NCI-H446 (cell line): ENCODE measurements at regions not wholly inside any gene's neighbourhood (a gene's known extent, or its start where the extent isn't known, plus 50 kb on each side); places are given as distances from the start of the nearest gene placed in this dataset.

ENCODE experiments used
- DNase-seq, 2 experiments: peaks; one replicate each; lab custom pipeline; 2025; lab: John Stamatoyannopoulos, UW

GRCh38 chr16:63241497-63242028, 1205.3 kb upstream of the CDH8 start:
- no peak for DNase-seq

- no peak for DNase-seq
Observed at GRCh38 chr16:63239065-63239570, 1202.9 kb upstream of the CDH8 start.

- DNase-seq: no peak
Observed at GRCh38 chr16:63230421-63231040, 1194.3 kb upstream of the CDH8 start.

- DNase-seq: no peak
Observed at GRCh38 chr16:63228259-63228658, 1192.0 kb upstream of the CDH8 start.

- no peak for DNase-seq
Observed at GRCh38 chr16:63223851-63224250, 1187.6 kb upstream of the CDH8 start.

GRCh38 chr16:63216696-63217423, 1180.6 kb upstream of the CDH8 start:
- no peak for DNase-seq

- no peak for DNase-seq
Observed at GRCh38 chr16:63201851-63202250, 1165.6 kb upstream of the CDH8 start.

- no peak for DNase-seq
Observed at GRCh38 chr16:63200940-63201339, 1164.7 kb upstream of the CDH8 start.

- no peak for DNase-seq
Observed at GRCh38 chr16:63195336-63195735, 1159.1 kb upstream of the CDH8 start.

- no peak for DNase-seq
Observed at GRCh38 chr16:63192980-63193379, 1156.7 kb upstream of the CDH8 start.

- DNase-seq: no peak
Observed at GRCh38 chr16:63188086-63188771, 1152.0 kb upstream of the CDH8 start.

GRCh38 chr16:63187638-63188037, 1151.4 kb upstream of the CDH8 start:
- DNase-seq: no peak

- no peak for DNase-seq
Observed at GRCh38 chr16:63185235-63185780, 1149.1 kb upstream of the CDH8 start.

GRCh38 chr16:63183743-63184142, 1147.5 kb upstream of the CDH8 start:
- DNase-seq: no peak

GRCh38 chr16:63175313-63175712, 1139.1 kb upstream of the CDH8 start:
- no peak for DNase-seq

- no peak for DNase-seq
Observed at GRCh38 chr16:63174801-63175200, 1138.6 kb upstream of the CDH8 start.

- no peak for DNase-seq
Observed at GRCh38 chr16:63171545-63171944, 1135.3 kb upstream of the CDH8 start.

- no peak for DNase-seq
Observed at GRCh38 chr16:63169100-63169499, 1132.9 kb upstream of the CDH8 start.

GRCh38 chr16:63157818-63158217, 1121.6 kb upstream of the CDH8 start:
- DNase-seq: no peak

GRCh38 chr16:63146251-63146650, 1110.0 kb upstream of the CDH8 start:
- no peak for DNase-seq

GRCh38 chr16:63145411-63145810, 1109.2 kb upstream of the CDH8 start:
- DNase-seq: no peak

- DNase-seq: no peak
Observed at GRCh38 chr16:63135069-63135468, 1098.8 kb upstream of the CDH8 start.
